Neutrophil (primary cell): ENCODE measurements at regions not wholly inside any gene's neighbourhood (a gene's known extent, or its start where the extent isn't known, plus 50 kb on each side); places are given as distances from the start of the nearest gene placed in this dataset.

Experiments
- H3K27ac ChIP-seq: fragments of 200-600 bp; sonication (generic); 2 replicates; pipeline ENCODE4 v1.5.1; 2016; ENCODE audit warnings: mild to moderate bottlenecking, moderate library complexity
- H3K27me3 ChIP-seq: fragments of 200-600 bp; sonication (generic); 2 replicates; pipeline ENCODE4 v1.6.0; 2016; ENCODE audit warnings: mild to moderate bottlenecking
- H3K36me3 ChIP-seq: fragments of 200-600 bp; sonication (generic); 2 replicates; pipeline ENCODE4 v1.5.1; 2017
- H3K4me1 ChIP-seq, 2 experiments: fragments of 200-600 bp in 1 of 2; sonication (generic) in 1 of 2; 1 replicate in 1 of 2; 2 replicates in 1 of 2; pipeline versions ENCODE4 v1.5.1 to v1.6.1; 2013 to 2016; ENCODE audit warnings: low read depth in 1 of 2, low read length in 1 of 2, mild to moderate bottlenecking in 1 of 2, moderate library complexity in 1 of 2; ENCODE audit not compliant: control insufficient read depth in 1 of 2, insufficient read depth in 1 of 2
- H3K4me3 ChIP-seq, 2 experiments: fragments of 200-600 bp in 1 of 2; sonication (generic) in 1 of 2; 1 replicate in 1 of 2; 2 replicates in 1 of 2; pipeline ENCODE4 v1.5.1; 2013 to 2016; ENCODE audit warnings: low read depth in 1 of 2, low read length in 1 of 2, mild to moderate bottlenecking in 1 of 2, moderate library complexity in 1 of 2
- H3K9me3 ChIP-seq: fragments of 200-600 bp; sonication (generic); 2 replicates; pipeline ENCODE4 v1.5.1; 2016
- CTCF ChIP-seq: fragments of 200-600 bp; sonication (generic); IDR thresholded peaks from 2 replicates; pipeline ENCODE4 v1.5.1; 2016; ENCODE audit warnings: antibody characterized with exemption

GRCh38 chr5:133753856-133754255 is 141.5 kb upstream of the FSTL4 start:
- TF ChIP-seq CTCF: no peak
- Histone ChIP-seq H3K36me3 (no peaks in the 10 kb centered on the region), H3K27ac (no peak overlapping the region), H3K9me3 (no peaks in the 10 kb centered on the region), H3K4me3 (no peak overlapping the region), H3K27me3 (peaks cover 25% of the 10 kb centered on the region), H3K4me1 (no peaks in the 10 kb centered on the region)

DNA sequence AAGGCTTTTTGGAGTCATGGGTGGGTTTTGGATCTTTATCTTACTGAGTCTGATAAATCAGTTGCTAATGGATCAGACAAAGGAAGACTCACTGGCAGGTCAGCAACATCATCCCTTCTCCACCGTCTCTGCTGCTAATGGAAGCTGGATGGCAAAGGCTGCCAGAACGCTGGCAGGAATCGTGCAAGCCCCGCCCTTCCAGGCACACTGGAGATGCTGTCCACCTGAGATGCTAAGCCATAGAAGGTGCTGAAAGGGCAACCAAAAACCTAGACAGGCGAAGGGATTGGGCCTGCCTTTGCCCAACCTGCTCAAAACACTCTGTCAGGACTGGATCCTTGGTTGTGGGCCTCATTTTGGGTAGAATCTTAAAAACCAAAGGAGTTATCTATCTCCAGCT is 139.5 kb upstream of the FSTL4 start:
- Histone ChIP-seq H3K4me3 (no peak overlapping the region), H3K27me3 (peaks cover 15% of the 10 kb centered on the region), H3K27ac (no peak overlapping the region), H3K4me1 (no peaks in the 10 kb centered on the region), H3K9me3 (no peaks in the 10 kb centered on the region), H3K36me3 (no peaks in the 10 kb centered on the region)
- TF ChIP-seq CTCF: no peak

GRCh38 chr5:133751421-133751820 is 139.1 kb upstream of the FSTL4 start:
- Histone ChIP-seq H3K27me3 (peaks cover 15% of the 10 kb centered on the region), H3K4me1 (no peaks in the 10 kb centered on the region), H3K36me3 (no peaks in the 10 kb centered on the region), H3K9me3 (no peaks in the 10 kb centered on the region), H3K4me3 (no peak overlapping the region), H3K27ac (no peak overlapping the region)
- TF ChIP-seq CTCF: no peak

DNA sequence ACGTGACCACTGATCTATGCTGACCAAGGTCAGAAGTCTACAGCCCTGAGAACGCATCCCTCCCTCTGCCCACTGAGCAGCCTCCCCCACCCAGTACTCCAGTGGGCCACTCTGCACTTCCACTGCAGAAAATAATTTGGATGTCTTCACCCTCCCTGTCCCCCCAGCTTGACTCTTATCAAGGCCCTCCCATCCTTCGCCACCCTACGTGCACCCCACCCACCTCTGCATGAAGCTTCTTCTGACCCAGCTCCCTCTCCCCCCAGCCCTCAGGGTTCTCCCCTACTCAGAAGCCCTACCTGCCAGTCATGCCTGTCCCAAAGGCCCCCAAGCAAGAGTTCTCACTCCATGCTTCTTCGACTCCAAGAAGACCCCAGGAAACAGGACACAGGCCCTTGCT is 138.5 kb upstream of the FSTL4 start:
- Histone ChIP-seq H3K27ac (no peak overlapping the region), H3K27me3 (peaks cover 10% of the 10 kb centered on the region), H3K4me1 (no peaks in the 10 kb centered on the region), H3K36me3 (no peaks in the 10 kb centered on the region), H3K9me3 (no peaks in the 10 kb centered on the region), H3K4me3 (no peak overlapping the region)
- no peak for TF ChIP-seq CTCF

DNA sequence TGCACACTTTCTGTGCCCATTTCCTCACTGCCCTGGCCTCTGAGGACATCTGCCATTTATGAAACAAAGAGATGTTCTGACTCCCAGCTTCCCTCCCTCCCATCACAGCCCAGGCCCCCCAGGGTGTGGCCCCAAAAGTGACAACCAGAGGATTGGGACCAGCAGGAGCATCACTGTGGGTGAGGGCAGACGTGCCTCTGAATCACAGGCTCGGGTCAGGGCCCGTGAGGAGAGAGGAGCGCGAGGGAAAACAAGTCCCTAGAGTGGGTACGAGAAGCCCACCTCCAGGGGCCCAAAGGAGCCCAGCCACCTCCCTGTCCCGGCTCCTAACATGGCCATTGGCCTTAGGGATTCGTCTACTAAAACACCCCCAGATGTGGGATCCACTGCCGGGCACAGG is 138.0 kb upstream of the FSTL4 start:
- H3K27me3 ChIP-seq: peaks cover 5% of the 10 kb centered on the region

More for the DNA sequence above, 138.0 kb upstream of the FSTL4 start:
- no peak overlapping the region for H3K27ac ChIP-seq
- H3K4me1 ChIP-seq: no peaks in the 10 kb centered on the region
- H3K9me3 ChIP-seq: no peaks in the 10 kb centered on the region
- no peak for TF ChIP-seq CTCF
- H3K36me3 ChIP-seq: no peaks in the 10 kb centered on the region
- no peak overlapping the region for H3K4me3 ChIP-seq
